ENCODE measurements at regions not wholly inside any gene's neighbourhood (a gene's known extent, or its start where the extent isn't known, plus 50 kb on each side); places are given as distances from the start of the nearest gene placed in this dataset.

DNA sequence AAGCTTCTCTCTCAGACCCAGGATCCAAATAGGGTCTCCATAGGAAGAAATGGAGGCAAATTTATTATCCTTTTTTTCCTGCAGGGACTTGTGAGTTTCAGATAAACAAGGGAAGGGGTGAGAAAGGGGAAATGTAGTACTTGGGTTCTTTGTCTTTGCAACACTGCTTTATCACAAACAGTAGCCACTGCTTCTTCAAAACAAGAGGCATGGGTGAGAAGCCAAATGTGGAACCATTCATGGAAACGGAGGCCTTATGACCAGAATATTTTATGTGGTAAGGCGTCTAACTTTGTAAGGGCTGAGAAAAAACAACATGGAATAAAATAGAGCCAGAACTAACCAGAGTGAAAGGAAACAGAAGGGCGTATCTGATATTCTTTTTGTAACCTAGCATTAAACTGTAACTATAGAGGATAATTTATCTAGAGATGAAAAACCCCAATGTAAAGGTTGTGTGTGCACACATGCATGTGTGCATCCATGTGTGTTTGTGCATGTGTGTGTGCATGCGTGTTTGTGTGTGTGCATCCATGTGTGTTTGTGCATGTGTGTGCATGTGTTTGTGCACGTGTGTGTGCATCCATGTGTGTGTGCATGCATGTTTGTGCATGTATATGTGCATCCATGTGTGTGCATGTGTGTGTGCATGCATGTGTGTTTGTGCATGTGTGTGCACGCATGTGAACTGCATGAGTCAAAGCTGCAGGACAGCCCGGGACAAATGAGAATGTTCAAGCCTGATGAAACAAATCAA is 143.3 kb upstream of the SMLR1 start:
- no peak overlapping the region for H3K4me3 ChIP-seq (ENCODE audit: low read depth in 1 of 3, low read length in 3 of 3)
- no peaks in the 10 kb centered on the region for H3K9me3 ChIP-seq (ENCODE audit: control insufficient read depth in 2 of 2, insufficient read depth in 1 of 2, low read depth in 1 of 2, low read length in 1 of 2)
- no peak for FAIRE-seq
- WGBS, 3 donors: 75 to 82% (median 76%) methylated on average over 7 of the region's 7 CpGs
- no peak overlapping the region for H3K27ac ChIP-seq (ENCODE audit: low read depth in 1 of 3, low read length in 2 of 3)
- H3K27me3 ChIP-seq (ENCODE audit: control insufficient read depth in 3 of 3, insufficient read depth in 3 of 3, low read length in 3 of 3): peaks cover 0 to 2% (median 0%) of the 10 kb centered on the region in 3 donors
- DNase-seq: no peak
- no peaks in the 10 kb centered on the region for H3K4me1 ChIP-seq (ENCODE audit: control insufficient read depth in 3 of 3, insufficient read depth in 2 of 3, low read depth in 1 of 3, low read length in 2 of 3)
- H3K36me3 ChIP-seq (ENCODE audit: control insufficient read depth in 3 of 3, insufficient read depth in 2 of 3, low read depth in 1 of 3, low read length in 3 of 3): no peaks in the 10 kb centered on the region

GRCh38 chr6:130692659-130693058 is 134.5 kb upstream of the SMLR1 start:
- no peak for FAIRE-seq

GRCh38 chr6:130693944-130694343 is 133.3 kb upstream of the SMLR1 start:
- no peak overlapping the region for H3K4me3 ChIP-seq (ENCODE audit: low read depth in 1 of 3, low read length in 3 of 3)
- no peaks in the 10 kb centered on the region for H3K36me3 ChIP-seq (ENCODE audit: control insufficient read depth in 3 of 3, insufficient read depth in 2 of 3, low read depth in 1 of 3, low read length in 3 of 3)
- DNase-seq (no peak), FAIRE-seq (no peak)
- no peak overlapping the region for H3K27ac ChIP-seq (ENCODE audit: low read depth in 1 of 3, low read length in 2 of 3)
- no peaks in the 10 kb centered on the region for H3K4me1 ChIP-seq (ENCODE audit: control insufficient read depth in 3 of 3, insufficient read depth in 2 of 3, low read depth in 1 of 3, low read length in 2 of 3)
- no peaks in the 10 kb centered on the region for H3K9me3 ChIP-seq (ENCODE audit: control insufficient read depth in 2 of 2, insufficient read depth in 1 of 2, low read depth in 1 of 2, low read length in 1 of 2)
- 60 to 72% (median 68%) methylated on average over 2 of the region's 2 CpGs for WGBS, 3 donors
- peaks cover 0 to 3% (median 0%) of the 10 kb centered on the region in 3 donors for H3K27me3 ChIP-seq (ENCODE audit: control insufficient read depth in 3 of 3, insufficient read depth in 3 of 3, low read length in 3 of 3)

More at GRCh38 chr6:130692659-130693058, 134.5 kb upstream of the SMLR1 start:
- 82 to 94% (median 85%) methylated on average over 2 of the region's 2 CpGs for WGBS, 3 donors
- H3K27me3 ChIP-seq (ENCODE audit: control insufficient read depth in 3 of 3, insufficient read depth in 3 of 3, low read length in 3 of 3): peaks cover 0 to 3% (median 0%) of the 10 kb centered on the region in 3 donors
- DNase-seq: no peak
- no peak overlapping the region for H3K4me3 ChIP-seq (ENCODE audit: low read depth in 1 of 3, low read length in 3 of 3)
- H3K9me3 ChIP-seq (ENCODE audit: control insufficient read depth in 2 of 2, insufficient read depth in 1 of 2, low read depth in 1 of 2, low read length in 1 of 2): no peaks in the 10 kb centered on the region
- no peaks in the 10 kb centered on the region for H3K4me1 ChIP-seq (ENCODE audit: control insufficient read depth in 3 of 3, insufficient read depth in 2 of 3, low read depth in 1 of 3, low read length in 2 of 3)
- no peak overlapping the region for H3K27ac ChIP-seq (ENCODE audit: low read depth in 1 of 3, low read length in 2 of 3)
- H3K36me3 ChIP-seq (ENCODE audit: control insufficient read depth in 3 of 3, insufficient read depth in 2 of 3, low read depth in 1 of 3, low read length in 3 of 3): no peaks in the 10 kb centered on the region

- FAIRE-seq (no peak), DNase-seq (no peak)
- no peaks in the 10 kb centered on the region for H3K36me3 ChIP-seq (ENCODE audit: control insufficient read depth in 3 of 3, insufficient read depth in 2 of 3, low read depth in 1 of 3, low read length in 3 of 3)
- peaks cover 0 to 3% (median 0%) of the 10 kb centered on the region in 3 donors for H3K27me3 ChIP-seq (ENCODE audit: control insufficient read depth in 3 of 3, insufficient read depth in 3 of 3, low read length in 3 of 3)
- H3K4me1 ChIP-seq (ENCODE audit: control insufficient read depth in 3 of 3, insufficient read depth in 2 of 3, low read depth in 1 of 3, low read length in 2 of 3): no peaks in the 10 kb centered on the region
- no peaks in the 10 kb centered on the region for H3K9me3 ChIP-seq (ENCODE audit: control insufficient read depth in 2 of 2, insufficient read depth in 1 of 2, low read depth in 1 of 2, low read length in 1 of 2)
- no peak overlapping the region for H3K4me3 ChIP-seq (ENCODE audit: low read depth in 1 of 3, low read length in 3 of 3)
- no peak overlapping the region for H3K27ac ChIP-seq (ENCODE audit: low read depth in 1 of 3, low read length in 2 of 3)
- WGBS, 3 donors: 83 to 92% (median 90%) methylated on average over 4 of the region's 4 CpGs
Observed at GRCh38 chr6:130694606-130695005, 132.6 kb upstream of the SMLR1 start.

DNA sequence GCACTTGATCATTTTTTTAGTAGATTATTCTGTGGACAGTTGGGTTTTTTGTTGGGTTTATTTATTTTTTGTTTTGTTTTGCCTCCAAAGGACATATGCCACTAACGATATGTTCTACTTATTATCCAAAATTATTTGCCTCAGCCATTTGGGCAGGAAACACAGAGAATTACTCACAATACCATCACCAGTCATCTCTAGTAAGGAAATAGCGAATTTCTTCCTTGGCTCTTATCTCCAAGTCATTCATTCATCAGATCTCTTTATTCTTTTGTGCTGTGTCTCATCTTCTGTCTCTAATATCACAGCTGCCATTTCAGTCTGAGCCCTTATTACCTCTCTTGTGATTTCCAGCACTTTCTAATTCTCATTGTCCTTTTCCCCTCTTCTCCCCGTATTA is 130.4 kb upstream of the SMLR1 start:
- H3K27ac ChIP-seq (ENCODE audit: low read depth in 1 of 3, low read length in 2 of 3): no peak overlapping the region
- FAIRE-seq (no peak), DNase-seq (no peak)
- H3K36me3 ChIP-seq (ENCODE audit: control insufficient read depth in 3 of 3, insufficient read depth in 2 of 3, low read depth in 1 of 3, low read length in 3 of 3): no peaks in the 10 kb centered on the region
- H3K27me3 ChIP-seq (ENCODE audit: control insufficient read depth in 3 of 3, insufficient read depth in 3 of 3, low read length in 3 of 3): peaks cover 0 to 3% (median 0%) of the 10 kb centered on the region in 3 donors
- no peak overlapping the region for H3K4me3 ChIP-seq (ENCODE audit: low read depth in 1 of 3, low read length in 3 of 3)
- no peaks in the 10 kb centered on the region for H3K4me1 ChIP-seq (ENCODE audit: control insufficient read depth in 3 of 3, insufficient read depth in 2 of 3, low read depth in 1 of 3, low read length in 2 of 3)
- no peaks in the 10 kb centered on the region for H3K9me3 ChIP-seq (ENCODE audit: control insufficient read depth in 2 of 2, insufficient read depth in 1 of 2, low read depth in 1 of 2, low read length in 1 of 2)
- WGBS, 3 donors: 81 to 88% (median 82%) methylated on average over 3 of the region's 3 CpGs

GRCh38 chr6:130697271-130697994 is 129.8 kb upstream of the SMLR1 start:
- peaks cover 0 to 3% (median 0%) of the 10 kb centered on the region in 3 donors for H3K27me3 ChIP-seq (ENCODE audit: control insufficient read depth in 3 of 3, insufficient read depth in 3 of 3, low read length in 3 of 3)
- DNase-seq (peak in 1 of 2 donors; percentile 9), FAIRE-seq (no peak)
- 5 to 32% (median 20%) methylated on average over 1 of the region's 1 CpG for WGBS, 3 donors
- no peaks in the 10 kb centered on the region for H3K9me3 ChIP-seq (ENCODE audit: control insufficient read depth in 2 of 2, insufficient read depth in 1 of 2, low read depth in 1 of 2, low read length in 1 of 2)
- H3K4me1 ChIP-seq (ENCODE audit: control insufficient read depth in 3 of 3, insufficient read depth in 2 of 3, low read depth in 1 of 3, low read length in 2 of 3): no peaks in the 10 kb centered on the region
- H3K4me3 ChIP-seq (ENCODE audit: low read depth in 1 of 3, low read length in 3 of 3): no peak overlapping the region
- no peaks in the 10 kb centered on the region for H3K36me3 ChIP-seq (ENCODE audit: control insufficient read depth in 3 of 3, insufficient read depth in 2 of 3, low read depth in 1 of 3, low read length in 3 of 3)
- H3K27ac ChIP-seq (ENCODE audit: low read depth in 1 of 3, low read length in 2 of 3): no peak overlapping the region

- Histone ChIP-seq H3K4me1 (ENCODE audit: control insufficient read depth in 3 of 3, insufficient read depth in 2 of 3, low read depth in 1 of 3, low read length in 2 of 3) (no peaks in the 10 kb centered on the region), H3K27ac (ENCODE audit: low read depth in 1 of 3, low read length in 2 of 3) (no peak overlapping the region), H3K36me3 (ENCODE audit: control insufficient read depth in 3 of 3, insufficient read depth in 2 of 3, low read depth in 1 of 3, low read length in 3 of 3) (no peaks in the 10 kb centered on the region), H3K4me3 (ENCODE audit: low read depth in 1 of 3, low read length in 3 of 3) (no peak overlapping the region), H3K27me3 (ENCODE audit: control insufficient read depth in 3 of 3, insufficient read depth in 3 of 3, low read length in 3 of 3) (peaks cover 0 to 3% (median 0%) of the 10 kb centered on the region in 3 donors), H3K9me3 (ENCODE audit: control insufficient read depth in 2 of 2, insufficient read depth in 1 of 2, low read depth in 1 of 2, low read length in 1 of 2) (no peaks in the 10 kb centered on the region)
- FAIRE-seq (no peak), DNase-seq (peak; percentile 52 to 58)
- WGBS, 3 donors: 14 to 23% (median 23%) methylated on average over 4 of the region's 4 CpGs
Observed at GRCh38 chr6:130697995-130698535, 129.1 kb upstream of the SMLR1 start.

DNA sequence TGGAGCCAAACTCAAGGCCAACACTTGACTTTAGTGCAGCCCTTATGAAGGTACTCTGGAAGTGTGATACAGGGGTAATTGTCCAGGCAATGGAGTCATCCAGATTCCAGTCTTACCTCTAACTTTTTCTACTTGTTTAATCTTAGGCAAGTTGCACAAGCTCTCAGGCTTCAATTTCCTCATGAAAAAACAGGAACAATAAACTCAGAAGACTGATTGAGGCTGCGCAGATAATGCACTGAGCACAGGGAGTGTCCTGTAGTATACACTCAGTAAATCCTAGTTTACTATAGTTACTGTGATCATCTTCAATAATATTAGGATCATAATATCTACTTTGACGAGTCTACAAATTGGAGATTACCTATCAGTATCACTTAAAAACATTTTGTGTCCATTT is 127.5 kb upstream of the SMLR1 start:
- Histone ChIP-seq H3K4me1 (ENCODE audit: control insufficient read depth in 3 of 3, insufficient read depth in 2 of 3, low read depth in 1 of 3, low read length in 2 of 3) (no peaks in the 10 kb centered on the region), H3K27ac (ENCODE audit: low read depth in 1 of 3, low read length in 2 of 3) (no peak overlapping the region), H3K36me3 (ENCODE audit: control insufficient read depth in 3 of 3, insufficient read depth in 2 of 3, low read depth in 1 of 3, low read length in 3 of 3) (no peaks in the 10 kb centered on the region), H3K27me3 (ENCODE audit: control insufficient read depth in 3 of 3, insufficient read depth in 3 of 3, low read length in 3 of 3) (peaks cover 0 to 3% (median 0%) of the 10 kb centered on the region in 3 donors), H3K9me3 (ENCODE audit: control insufficient read depth in 2 of 2, insufficient read depth in 1 of 2, low read depth in 1 of 2, low read length in 1 of 2) (no peaks in the 10 kb centered on the region), H3K4me3 (ENCODE audit: low read depth in 1 of 3, low read length in 3 of 3) (no peak overlapping the region)
- DNase-seq (peak in 1 of 2 donors; percentile 9), FAIRE-seq (no peak)
- WGBS, 3 donors: 68 to 87% (median 69%) methylated on average over 2 of the region's 2 CpGs

Data from small intestine (tissue), 7 donors.